CD8-positive, alpha-beta memory T cell (primary cell): ENCODE measurements at regions not wholly inside any gene's neighbourhood (a gene's known extent, or its start where the extent isn't known, plus 50 kb on each side); places are given as distances from the start of the nearest gene placed in this dataset.

Source experiments
- CTCF ChIA-PET: fragments of 350-600 bp; sonication (Branson Sonifier 250); formaldehyde crosslinking; loops from one replicate; lab custom pipeline; 2021; ENCODE audit warnings: antibody characterized with exemption; lab: Charles Lee
- POLR2A ChIA-PET: fragments of 350-600 bp; sonication (Branson Sonifier 250); formaldehyde crosslinking; loops from one replicate; lab custom pipeline; 2021; ENCODE audit warnings: antibody characterized with exemption; lab: Charles Lee
- DNase-seq, 5 donors: peaks; one replicate each; pipeline versions ENCODE4 v3.0.0 to v3.0.0-alpha.2; 2020 to 2022; ENCODE audit warnings: mixed read lengths in 1 of 5
- H3K27ac ChIP-seq: one replicate; pipeline ENCODE4 v1.7.0; 2013; ENCODE audit warnings: low read depth, mild to moderate bottlenecking, low read length, moderate library complexity
- H3K27me3 ChIP-seq: 2 replicates; pipeline ENCODE4 v1.7.0; 2013; ENCODE audit warnings: low read length, mild to moderate bottlenecking; ENCODE audit not compliant: insufficient read depth, poor library complexity, severe bottlenecking
- H3K36me3 ChIP-seq: 2 replicates; pipeline ENCODE4 v1.7.0; 2013; ENCODE audit warnings: mild to moderate bottlenecking, low read length, moderate library complexity; ENCODE audit not compliant: insufficient read depth
- H3K4me1 ChIP-seq: 2 replicates; pipeline ENCODE4 v1.7.0; 2013; ENCODE audit warnings: mild to moderate bottlenecking, low read length, moderate library complexity; ENCODE audit not compliant: insufficient read depth
- H3K4me3 ChIP-seq: 2 replicates; pipeline ENCODE4 v1.7.0; 2013; ENCODE audit warnings: mild to moderate bottlenecking, low read length
- H3K9me3 ChIP-seq: 2 replicates; pipeline ENCODE4 v1.7.0; 2013; ENCODE audit warnings: mild to moderate bottlenecking, low read length
- H3K27ac Mint-ChIP-seq, 8 donors: one replicate each; pipeline ENCODE4 v1.8.0; 2020 to 2021; ENCODE audit warnings: mixed read lengths in 8 of 8, mild to moderate bottlenecking in 6 of 8, inconsistent platforms in 3 of 8, moderate library complexity in 3 of 8
- H3K27me3 Mint-ChIP-seq, 2 donors: one replicate each; pipeline ENCODE4 v1.8.0; 2020 to 2021; ENCODE audit warnings: mixed read lengths in 2 of 2, mild to moderate bottlenecking in 1 of 2, moderate library complexity in 1 of 2
- H3K36me3 Mint-ChIP-seq, 3 donors: one replicate each; pipeline ENCODE4 v1.8.0; 2020 to 2021; ENCODE audit warnings: mixed read lengths in 3 of 3, inconsistent platforms in 1 of 3, mild to moderate bottlenecking in 1 of 3
- H3K4me1 Mint-ChIP-seq, 3 donors: one replicate each; pipeline ENCODE4 v1.8.0; 2020 to 2021; ENCODE audit warnings: mixed read lengths in 3 of 3, inconsistent platforms in 1 of 3, mild to moderate bottlenecking in 1 of 3
- H3K4me3 Mint-ChIP-seq, 7 donors: one replicate each; pipeline ENCODE4 v1.8.0; 2020 to 2021; ENCODE audit warnings: mixed read lengths in 7 of 7, mild to moderate bottlenecking in 6 of 7, moderate library complexity in 4 of 7, inconsistent platforms in 2 of 7
- H3K9me3 Mint-ChIP-seq, 5 donors: one replicate each; pipeline ENCODE4 v1.8.0; 2020 to 2022; ENCODE audit warnings: mixed read lengths in 5 of 5, mild to moderate bottlenecking in 3 of 5, moderate library complexity in 2 of 5, inconsistent platforms in 1 of 5

DNA sequence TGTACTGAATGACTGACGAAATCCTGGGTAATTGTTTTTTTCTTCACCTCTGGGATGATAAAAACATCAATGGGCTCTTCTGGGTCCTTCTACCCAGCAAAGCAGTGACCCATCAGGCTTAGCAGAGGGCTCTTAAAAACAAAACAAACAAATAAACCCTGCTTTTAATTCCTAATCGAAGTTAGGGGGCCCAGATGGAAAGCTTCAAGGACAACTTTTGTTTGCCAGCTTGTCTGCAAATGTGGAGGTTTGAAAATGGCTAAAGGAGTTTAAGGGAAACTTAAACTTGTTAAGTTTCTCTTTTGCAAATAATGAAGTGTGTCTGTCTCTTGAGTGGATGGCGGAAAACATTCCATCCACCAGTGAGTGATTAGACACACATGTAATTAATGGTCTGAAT lies 327.2 kb downstream of the SATB2 start:
- Mint-ChIP-seq H3K36me3 (no peaks in the 10 kb centered on the region), H3K4me3 (no peak overlapping the region), H3K9me3 (peaks cover 0 to 4% (median 0%) of the 10 kb centered on the region in 5 donors), H3K27me3 (no peaks in the 10 kb centered on the region), H3K27ac (no peak overlapping the region), H3K4me1 (no peaks in the 10 kb centered on the region)
- no peaks in the 10 kb centered on the region for H3K9me3 ChIP-seq
- ChIA-PET CTCF (no interaction called here), POLR2A (no interaction called here)
- H3K4me3 ChIP-seq: no peak overlapping the region
- no peaks in the 10 kb centered on the region for H3K36me3 ChIP-seq
- H3K4me1 ChIP-seq: no peaks in the 10 kb centered on the region
- no peaks in the 10 kb centered on the region for H3K27me3 ChIP-seq
- no peak overlapping the region for H3K27ac ChIP-seq
- no peak for DNase-seq

DNA sequence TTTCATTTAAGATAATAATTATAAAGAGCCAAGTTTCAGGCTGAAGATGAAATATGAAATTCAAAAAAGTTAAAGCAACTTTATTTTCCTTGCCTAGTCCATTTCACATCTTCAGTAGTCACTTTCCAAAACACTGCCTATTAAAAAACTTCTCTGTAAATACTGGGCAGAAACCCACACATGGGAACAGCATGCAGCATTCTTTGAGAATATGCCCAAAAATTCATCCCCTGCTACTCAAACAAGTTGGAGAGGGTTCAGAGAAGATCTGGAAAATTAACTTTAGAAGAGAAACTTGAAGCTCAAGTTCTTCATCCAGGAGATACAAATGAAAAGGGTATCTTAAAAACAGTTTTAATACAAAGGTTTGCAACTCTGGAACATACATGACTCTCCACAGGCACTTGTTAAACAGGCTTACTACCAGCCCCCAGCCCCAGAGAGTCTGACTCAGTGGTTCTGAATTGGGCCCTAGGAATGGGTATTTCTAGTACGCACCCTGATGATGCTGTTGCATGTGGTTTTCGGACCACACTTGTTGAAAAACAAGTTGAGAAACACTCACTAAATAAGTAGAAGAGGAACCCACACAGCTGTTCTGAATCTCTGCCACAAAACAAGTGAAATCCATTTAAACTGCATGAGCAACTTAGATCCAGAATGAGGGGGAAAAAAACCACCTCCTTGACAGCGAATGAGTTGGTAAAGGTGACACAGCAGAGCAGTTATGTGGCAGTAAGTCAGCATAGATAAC lies 329.1 kb downstream of the SATB2 start:
- Mint-ChIP-seq H3K27ac (no peak overlapping the region), H3K4me1 (no peaks in the 10 kb centered on the region), H3K9me3 (no peaks in the 10 kb centered on the region), H3K4me3 (no peak overlapping the region), H3K27me3 (no peaks in the 10 kb centered on the region), H3K36me3 (no peaks in the 10 kb centered on the region)
- CTCF ChIA-PET: no interaction called here
- H3K9me3 ChIP-seq: no peaks in the 10 kb centered on the region
- DNase-seq: no peak
- H3K4me1 ChIP-seq: no peaks in the 10 kb centered on the region
- POLR2A ChIA-PET: no interaction called here
- H3K36me3 ChIP-seq: no peaks in the 10 kb centered on the region
- H3K4me3 ChIP-seq: no peak overlapping the region
- no peak overlapping the region for H3K27ac ChIP-seq
- H3K27me3 ChIP-seq: no peaks in the 10 kb centered on the region

DNA sequence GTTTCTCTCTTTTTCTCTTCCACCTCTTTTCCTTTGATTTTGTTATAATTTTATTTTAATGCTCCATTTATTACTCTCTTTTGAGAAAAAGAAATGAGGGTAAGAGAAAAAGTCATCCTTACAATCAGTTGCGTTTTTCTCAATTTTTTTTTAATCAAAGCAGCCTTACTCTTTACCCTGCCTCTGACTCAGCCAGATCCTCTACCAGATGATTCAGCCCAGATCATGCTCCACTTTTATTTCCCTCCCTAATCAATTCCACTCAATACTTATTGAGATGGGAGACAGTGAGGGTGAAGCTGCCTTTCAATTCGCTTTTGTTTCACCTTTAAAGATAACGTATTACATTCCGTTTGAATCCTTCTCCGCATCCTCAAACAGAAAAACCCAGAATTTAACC lies 337.9 kb downstream of the SATB2 start:
- Histone ChIP-seq H3K27ac (no peak overlapping the region), H3K4me3 (no peak overlapping the region), H3K9me3 (no peaks in the 10 kb centered on the region), H3K36me3 (no peaks in the 10 kb centered on the region), H3K4me1 (no peaks in the 10 kb centered on the region), H3K27me3 (no peaks in the 10 kb centered on the region)
- Mint-ChIP-seq H3K9me3 (peaks cover 0 to 4% (median 2%) of the 10 kb centered on the region in 5 donors), H3K27me3 (no peaks in the 10 kb centered on the region), H3K27ac (no peak overlapping the region), H3K4me1 (no peaks in the 10 kb centered on the region), H3K4me3 (no peak overlapping the region), H3K36me3 (no peaks in the 10 kb centered on the region)
- no peak for DNase-seq
- POLR2A ChIA-PET: no interaction called here
- CTCF ChIA-PET: no interaction called here

DNA sequence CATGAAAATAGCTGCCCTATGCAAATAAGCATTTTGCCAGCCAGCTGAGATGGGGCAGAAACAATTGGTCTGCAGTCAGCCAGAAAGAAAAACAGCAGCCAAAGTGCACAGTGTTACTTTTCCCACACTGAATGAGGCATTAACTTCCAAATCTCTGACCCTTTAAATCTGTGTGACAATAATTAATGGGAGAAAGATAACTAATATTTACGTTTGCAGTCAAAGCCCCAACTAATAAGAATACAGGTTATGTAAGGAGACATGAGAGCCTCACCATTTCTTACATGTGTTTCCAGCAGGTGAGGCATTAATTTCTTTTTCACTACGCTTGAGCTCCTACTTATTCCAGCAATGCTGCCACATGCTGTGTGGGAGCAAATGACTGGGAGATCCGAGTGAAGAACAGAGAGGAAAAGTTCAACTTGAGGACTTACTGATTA lies 339.0 kb downstream of the SATB2 start:
- H3K9me3 Mint-ChIP-seq: peaks cover 0 to 4% (median 2%) of the 10 kb centered on the region in 5 donors
- H3K4me3 ChIP-seq: no peak overlapping the region
- H3K9me3 ChIP-seq: no peaks in the 10 kb centered on the region
- H3K36me3 Mint-ChIP-seq: no peaks in the 10 kb centered on the region
- no peaks in the 10 kb centered on the region for H3K27me3 ChIP-seq
- H3K4me1 Mint-ChIP-seq: no peaks in the 10 kb centered on the region
- no peak overlapping the region for H3K4me3 Mint-ChIP-seq
- H3K4me1 ChIP-seq: no peaks in the 10 kb centered on the region
- POLR2A ChIA-PET: no interaction called here
- DNase-seq: no peak
- H3K27ac Mint-ChIP-seq: no peak overlapping the region
- CTCF ChIA-PET: no interaction called here
- H3K27ac ChIP-seq: no peak overlapping the region
- no peaks in the 10 kb centered on the region for H3K27me3 Mint-ChIP-seq
- H3K36me3 ChIP-seq: no peaks in the 10 kb centered on the region

DNA sequence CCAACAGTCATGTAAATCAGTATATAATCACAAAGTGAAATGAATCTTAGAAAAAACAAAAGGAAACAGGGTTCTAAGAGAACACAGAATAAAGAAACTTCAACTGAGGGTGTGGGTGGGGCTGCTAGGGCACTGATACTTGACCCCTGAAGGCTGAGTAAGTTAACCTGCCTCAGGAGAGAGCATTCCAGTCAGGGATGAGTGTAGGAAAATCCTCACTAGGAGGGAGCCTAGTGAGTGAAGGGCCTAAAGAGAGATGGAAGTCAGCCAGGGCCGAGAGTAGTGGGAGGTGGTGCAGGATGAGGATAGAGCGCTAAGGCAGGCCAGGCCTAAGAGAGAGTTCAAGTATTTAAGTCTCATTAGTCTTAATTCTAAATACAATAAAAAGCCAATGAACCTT lies 342.6 kb downstream of the SATB2 start:
- POLR2A ChIA-PET: no interaction called here
- Histone ChIP-seq H3K9me3 (no peaks in the 10 kb centered on the region), H3K27me3 (no peaks in the 10 kb centered on the region), H3K27ac (no peak overlapping the region), H3K4me1 (no peaks in the 10 kb centered on the region), H3K4me3 (no peak overlapping the region), H3K36me3 (no peaks in the 10 kb centered on the region)
- no peak overlapping the region for H3K27ac Mint-ChIP-seq
- H3K36me3 Mint-ChIP-seq: no peaks in the 10 kb centered on the region
- no peaks in the 10 kb centered on the region for H3K4me1 Mint-ChIP-seq
- no peak overlapping the region for H3K4me3 Mint-ChIP-seq
- DNase-seq: no peak
- no peaks in the 10 kb centered on the region for H3K27me3 Mint-ChIP-seq
- CTCF ChIA-PET: no interaction called here
- peaks cover 0 to 5% (median 2%) of the 10 kb centered on the region in 5 donors for H3K9me3 Mint-ChIP-seq

DNA sequence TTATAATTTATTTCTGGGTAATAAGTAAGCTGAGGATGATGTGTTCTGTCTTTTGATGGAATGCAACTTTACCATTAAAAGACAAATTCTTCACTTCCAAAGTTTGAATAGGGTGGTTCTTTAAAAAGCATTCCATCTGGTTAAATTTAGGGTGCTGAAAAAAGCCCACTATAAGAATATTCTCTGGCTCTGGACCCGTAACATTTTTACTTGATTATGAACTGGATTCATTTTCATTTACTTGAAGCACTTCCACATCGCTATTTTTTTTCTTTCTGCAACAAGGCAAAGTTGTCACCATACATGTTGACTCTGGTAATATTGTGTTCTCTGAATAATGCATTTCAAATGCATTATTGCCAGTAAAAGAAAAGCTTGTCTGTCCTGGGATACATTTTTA lies 344.6 kb downstream of the SATB2 start:
- H3K27ac Mint-ChIP-seq: no peak overlapping the region
- DNase-seq: no peak
- Histone ChIP-seq H3K4me1 (no peaks in the 10 kb centered on the region), H3K36me3 (no peaks in the 10 kb centered on the region), H3K9me3 (no peaks in the 10 kb centered on the region), H3K27ac (no peak overlapping the region), H3K27me3 (no peaks in the 10 kb centered on the region), H3K4me3 (no peak overlapping the region)
- peaks cover 0 to 5% (median 0%) of the 10 kb centered on the region in 5 donors for H3K9me3 Mint-ChIP-seq
- ChIA-PET CTCF (no interaction called here), POLR2A (no interaction called here)
- H3K27me3 Mint-ChIP-seq: no peaks in the 10 kb centered on the region
- no peaks in the 10 kb centered on the region for H3K36me3 Mint-ChIP-seq
- no peaks in the 10 kb centered on the region for H3K4me1 Mint-ChIP-seq
- H3K4me3 Mint-ChIP-seq: no peak overlapping the region

DNA sequence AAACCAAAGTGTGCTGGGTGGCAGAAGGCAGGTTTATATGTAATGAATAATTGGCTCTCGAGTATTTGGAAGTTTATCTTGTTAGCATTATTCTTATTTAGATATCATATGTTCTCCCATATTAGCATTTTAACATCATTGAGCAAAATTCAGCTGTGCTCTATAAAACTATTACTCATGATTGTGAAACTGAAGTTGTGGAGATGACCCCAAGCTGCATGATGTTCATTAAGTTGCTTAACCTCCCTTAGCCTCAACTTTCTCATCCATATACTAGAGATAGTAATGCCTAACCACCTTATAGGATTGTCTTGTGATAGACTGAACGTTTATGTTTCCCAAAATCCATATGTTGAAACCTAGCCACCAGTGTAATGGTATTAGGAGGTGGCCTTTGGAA lies 346.3 kb downstream of the SATB2 start:
- no peak for DNase-seq
- H3K4me3 ChIP-seq: no peak overlapping the region
- no peaks in the 10 kb centered on the region for H3K36me3 ChIP-seq
- no peaks in the 10 kb centered on the region for H3K4me1 ChIP-seq
- no peak overlapping the region for H3K27ac Mint-ChIP-seq
- H3K27me3 Mint-ChIP-seq: no peaks in the 10 kb centered on the region
- no peaks in the 10 kb centered on the region for H3K9me3 ChIP-seq
- H3K4me3 Mint-ChIP-seq: no peak overlapping the region
- no peaks in the 10 kb centered on the region for H3K4me1 Mint-ChIP-seq
- peaks cover 0 to 3% (median 0%) of the 10 kb centered on the region in 5 donors for H3K9me3 Mint-ChIP-seq
- ChIA-PET POLR2A (no interaction called here), CTCF (no interaction called here)
- H3K27ac ChIP-seq: no peak overlapping the region
- H3K36me3 Mint-ChIP-seq: no peaks in the 10 kb centered on the region
- H3K27me3 ChIP-seq: no peaks in the 10 kb centered on the region

DNA sequence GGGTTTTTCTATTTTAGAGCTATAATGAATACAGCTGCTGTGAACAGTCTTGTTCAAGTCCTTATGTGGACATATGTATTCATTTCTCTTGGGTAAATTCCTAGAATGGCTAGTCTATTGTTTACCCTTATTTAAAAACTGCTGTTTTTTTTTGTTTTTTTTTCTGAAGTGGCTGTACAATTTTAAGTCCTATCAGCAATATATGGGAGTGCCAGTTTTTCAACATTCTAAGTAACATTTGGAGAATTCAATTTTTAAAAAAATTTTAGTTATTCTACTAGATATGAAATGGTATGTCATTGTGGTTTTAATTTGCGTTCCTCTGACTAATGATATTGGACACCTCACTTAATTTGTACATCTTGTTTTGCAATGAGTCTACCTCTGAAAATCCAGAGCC lies 349.7 kb downstream of the SATB2 start:
- H3K27ac Mint-ChIP-seq: no peak overlapping the region
- H3K9me3 Mint-ChIP-seq: peaks cover 0 to 5% (median 0%) of the 10 kb centered on the region in 5 donors
- no peak overlapping the region for H3K4me3 Mint-ChIP-seq
- no peaks in the 10 kb centered on the region for H3K9me3 ChIP-seq
- H3K4me3 ChIP-seq: no peak overlapping the region
- no peaks in the 10 kb centered on the region for H3K36me3 Mint-ChIP-seq
- DNase-seq: no peak
- H3K27me3 Mint-ChIP-seq: no peaks in the 10 kb centered on the region
- H3K36me3 ChIP-seq: no peaks in the 10 kb centered on the region
- no peaks in the 10 kb centered on the region for H3K4me1 ChIP-seq
- CTCF ChIA-PET: no interaction called here
- no peaks in the 10 kb centered on the region for H3K4me1 Mint-ChIP-seq
- no peak overlapping the region for H3K27ac ChIP-seq
- no peaks in the 10 kb centered on the region for H3K27me3 ChIP-seq
- POLR2A ChIA-PET: no interaction called here
